HG02885 (cell line): ENCODE measurements at regions not wholly inside any gene's neighbourhood (a gene's known extent, or its start where the extent isn't known, plus 50 kb on each side); places are given as distances from the start of the nearest gene placed in this dataset.

Experiments
- ATAC-seq: cut with Tn5 transposase; IDR thresholded peaks from one replicate; pipeline ENCODE4 v1.9.1; 2021; ENCODE audit warnings: mild to moderate bottlenecking; ENCODE audit not compliant: unreplicated experiment, poor library complexity

DNA sequence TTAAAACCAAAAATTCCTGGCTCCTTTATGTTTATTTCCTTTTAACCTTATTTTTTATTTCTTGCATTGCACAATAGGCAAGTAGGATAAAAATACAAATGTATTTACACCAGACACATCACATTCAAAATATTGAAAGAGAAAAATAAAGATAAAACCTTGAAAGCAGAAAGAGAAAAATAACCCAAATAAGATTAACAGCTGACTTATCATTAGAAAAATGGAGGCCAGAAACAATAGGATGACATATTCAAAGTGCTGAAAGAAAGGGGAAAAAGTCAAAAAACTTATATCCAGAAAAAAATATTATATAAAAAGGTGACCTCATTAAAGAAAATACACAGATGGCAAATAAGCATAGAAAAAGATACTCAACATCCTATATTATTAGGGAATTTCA lies 459.4 kb downstream of the NUF2 start:
- ATAC-seq, result no peak

DNA sequence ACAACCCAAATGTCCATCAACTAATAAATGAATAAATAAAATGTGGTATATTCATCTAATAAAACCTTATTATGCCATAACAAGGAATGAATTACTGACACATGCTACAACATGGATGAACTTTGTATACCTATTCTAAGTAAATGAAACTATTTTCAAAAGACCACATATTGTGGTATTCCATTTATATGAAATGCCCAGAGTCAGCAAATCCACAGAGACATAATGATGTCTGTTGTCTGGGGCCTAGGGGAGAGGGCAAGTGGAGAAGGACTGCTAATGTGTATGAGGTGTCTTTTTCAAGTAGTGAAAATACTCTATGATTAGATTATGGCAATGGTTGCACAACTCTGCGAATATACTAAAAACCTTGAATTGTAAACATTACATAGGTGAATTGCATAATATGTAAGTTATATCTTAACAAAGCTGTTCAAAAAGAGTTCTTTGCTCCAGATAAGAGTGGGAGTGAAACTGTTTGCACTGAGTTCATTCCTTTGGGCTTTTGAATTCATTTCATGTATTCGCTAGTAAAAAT lies 464.2 kb downstream of the NUF2 start:
- no peak for ATAC-seq

DNA sequence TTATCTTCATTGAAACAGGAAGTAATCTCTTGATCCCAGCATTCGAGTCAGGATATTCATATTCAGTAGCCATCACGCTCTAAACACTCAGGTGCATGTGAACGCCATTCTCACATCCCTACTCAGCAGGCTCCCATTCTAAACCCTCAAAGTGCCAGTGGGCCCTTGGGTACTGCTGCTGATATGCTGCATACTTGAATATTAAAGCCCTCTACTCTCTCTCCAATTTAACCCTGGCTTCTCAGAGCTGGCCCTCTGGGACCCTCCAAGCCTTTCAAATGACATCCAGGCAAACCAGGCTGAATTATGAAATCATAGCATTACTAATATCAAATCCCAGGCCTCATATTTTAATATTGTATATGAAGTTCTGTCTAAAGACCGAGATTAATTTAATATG lies 468.2 kb downstream of the NUF2 start:
- ATAC-seq, result no peak

DNA sequence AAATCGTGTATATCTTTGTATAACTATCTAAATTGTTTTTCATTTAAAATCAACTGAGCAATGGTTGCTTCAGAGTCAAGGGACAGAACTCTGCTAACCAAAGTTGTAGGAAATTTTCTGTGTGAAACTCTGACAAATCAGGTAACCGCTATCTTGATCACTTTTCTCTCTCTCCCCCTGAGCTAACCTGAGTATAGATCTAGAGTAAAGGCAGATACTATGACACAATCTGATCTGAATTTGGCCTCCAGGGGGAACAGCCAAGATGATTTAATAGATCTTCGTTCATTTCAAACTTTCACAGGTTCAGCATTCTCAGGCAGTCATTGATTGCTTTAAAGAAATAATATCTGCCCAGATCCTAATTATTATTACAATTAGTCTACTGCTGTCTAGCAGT lies 472.8 kb downstream of the NUF2 start:
- no peak for ATAC-seq

DNA sequence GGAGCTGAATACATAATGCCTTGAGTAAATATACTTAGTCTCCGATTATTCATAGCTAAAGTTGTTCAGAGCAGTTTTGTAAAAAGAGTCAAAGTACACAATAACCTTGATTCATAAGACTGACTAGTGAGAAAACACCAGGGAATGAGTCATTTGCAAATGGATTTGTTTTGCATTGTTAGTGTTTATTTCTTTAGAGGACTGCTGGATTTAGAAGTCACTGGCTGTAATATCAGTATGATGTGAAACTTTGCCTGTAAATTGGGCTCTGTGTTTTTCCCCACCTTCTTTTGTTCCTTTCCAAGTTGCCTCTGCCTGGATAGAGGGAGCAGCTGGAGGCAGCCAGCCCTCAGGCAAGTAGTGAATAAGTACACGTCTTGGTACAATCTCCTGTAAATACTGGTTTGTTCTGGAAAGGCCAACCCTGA lies 474.7 kb downstream of the NUF2 start:
- no peak for ATAC-seq

DNA sequence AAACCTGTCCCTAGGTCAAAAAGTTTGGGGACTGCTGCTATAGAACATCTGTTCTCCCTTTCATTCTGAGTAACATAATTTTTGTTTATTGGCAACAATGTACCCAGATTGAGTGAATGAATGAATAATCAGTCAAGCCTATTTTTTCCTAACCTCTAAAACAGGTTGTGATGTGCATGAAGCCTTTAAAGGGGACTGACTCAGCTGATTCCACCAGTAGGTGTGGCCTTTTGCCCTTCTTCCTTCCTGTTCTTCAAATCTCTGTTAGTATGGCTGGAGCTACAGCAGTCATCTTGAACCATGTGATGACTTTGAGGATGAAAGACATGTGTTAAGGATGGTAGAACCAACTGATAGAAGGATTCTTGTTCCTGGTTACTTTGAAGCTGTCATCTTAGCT lies 476.1 kb downstream of the NUF2 start:
- ATAC-seq, result no peak

DNA sequence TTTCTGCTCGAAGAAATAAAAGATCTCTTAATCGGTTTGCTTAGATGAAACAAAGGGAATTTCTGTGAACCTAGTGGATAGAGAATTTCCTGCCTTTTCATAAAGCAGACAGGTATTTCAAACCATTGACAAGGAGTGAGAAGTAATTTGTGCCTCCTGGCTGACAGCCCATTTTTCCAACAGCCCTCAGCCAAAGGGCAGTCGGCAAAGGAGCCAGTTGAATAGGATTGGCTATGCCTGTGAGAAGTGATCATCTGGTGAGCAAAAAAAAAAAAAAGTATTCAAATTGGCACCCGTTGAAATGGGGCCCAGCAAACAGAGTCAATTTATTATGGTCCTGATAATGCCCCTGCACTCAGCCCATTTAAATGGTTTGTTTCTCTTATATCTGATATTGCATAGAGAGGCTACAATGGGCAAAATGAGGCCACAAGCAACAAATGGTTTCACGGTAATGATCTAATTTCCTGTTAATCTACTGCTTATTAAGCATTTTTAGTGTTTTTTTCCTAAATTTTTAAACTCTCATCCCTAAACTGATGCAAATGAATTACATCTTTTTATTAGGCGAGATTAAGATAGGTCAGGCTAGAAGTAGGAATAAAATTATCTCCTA lies 477.5 kb downstream of the NUF2 start:
- no peak for ATAC-seq

DNA sequence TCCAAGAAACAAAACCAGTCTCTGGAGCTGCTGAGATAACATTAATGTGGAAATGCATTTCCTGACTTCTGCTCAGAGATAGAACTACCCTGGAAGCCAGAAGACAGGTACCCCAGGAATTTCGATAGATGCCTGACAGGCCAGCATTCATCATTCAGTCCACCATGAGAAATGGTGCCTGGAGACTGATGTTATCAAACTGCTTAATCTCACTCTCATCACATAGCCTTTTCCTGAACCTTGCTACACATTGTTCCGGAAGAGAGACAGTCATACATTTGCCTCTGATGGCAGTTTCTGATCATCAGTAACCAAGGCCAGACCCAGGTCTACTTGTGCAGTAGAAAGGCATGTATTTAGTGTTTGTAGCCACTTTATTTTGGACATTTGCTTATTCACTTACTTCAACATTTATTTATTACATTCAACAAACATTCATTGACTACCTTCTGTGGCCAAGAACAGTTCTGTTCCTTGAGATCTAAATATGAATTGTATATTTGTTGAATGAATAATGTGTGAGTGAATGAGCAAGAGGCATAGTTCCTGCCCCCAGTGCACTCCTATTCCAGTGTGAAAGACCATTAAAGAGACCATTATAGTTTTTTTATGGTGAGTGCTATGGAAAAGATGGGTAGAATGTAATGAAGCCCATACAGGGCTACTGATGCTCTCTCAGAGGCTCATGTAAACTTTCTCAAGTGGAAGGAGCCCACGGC lies 485.7 kb downstream of the NUF2 start:
- ATAC-seq, result no peak

DNA sequence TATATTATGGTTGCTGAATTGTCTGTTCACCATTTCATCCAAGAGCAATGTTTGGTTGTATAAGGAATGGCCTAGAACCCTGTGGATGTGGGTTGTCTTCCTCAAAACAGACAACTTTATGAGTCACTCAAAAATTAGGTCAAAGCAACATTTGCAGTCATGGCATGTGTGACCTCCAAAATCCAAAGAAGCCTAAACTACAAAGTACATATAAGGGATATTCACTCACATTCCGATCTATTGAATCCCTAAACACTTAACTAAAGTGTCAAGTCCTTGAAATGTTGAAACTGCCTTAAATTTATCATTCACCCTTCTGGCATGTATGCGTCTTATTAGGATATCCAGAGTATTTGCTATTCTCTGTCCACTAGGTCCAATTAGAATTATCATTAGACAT lies 491.5 kb downstream of the NUF2 start:
- ATAC-seq, result no peak

DNA sequence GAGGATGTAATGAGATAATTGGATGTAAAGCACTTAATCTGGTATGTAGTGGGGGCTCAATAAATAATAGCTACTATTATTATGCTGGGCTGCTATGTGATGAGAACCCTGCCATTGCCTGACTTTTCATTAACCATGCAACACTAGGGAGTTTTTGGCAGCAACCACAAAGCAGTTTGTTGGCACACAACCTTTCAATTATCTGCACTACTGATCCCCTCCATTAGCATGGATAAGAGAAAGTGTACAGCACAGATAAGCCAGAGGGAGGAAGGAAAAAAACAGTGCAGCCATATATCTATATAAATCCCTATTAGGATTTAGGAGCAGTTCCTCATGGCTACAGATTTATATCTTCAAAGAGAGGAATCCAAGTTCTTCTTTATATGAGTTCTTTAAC lies 498.5 kb downstream of the NUF2 start:
- no peak for ATAC-seq

DNA sequence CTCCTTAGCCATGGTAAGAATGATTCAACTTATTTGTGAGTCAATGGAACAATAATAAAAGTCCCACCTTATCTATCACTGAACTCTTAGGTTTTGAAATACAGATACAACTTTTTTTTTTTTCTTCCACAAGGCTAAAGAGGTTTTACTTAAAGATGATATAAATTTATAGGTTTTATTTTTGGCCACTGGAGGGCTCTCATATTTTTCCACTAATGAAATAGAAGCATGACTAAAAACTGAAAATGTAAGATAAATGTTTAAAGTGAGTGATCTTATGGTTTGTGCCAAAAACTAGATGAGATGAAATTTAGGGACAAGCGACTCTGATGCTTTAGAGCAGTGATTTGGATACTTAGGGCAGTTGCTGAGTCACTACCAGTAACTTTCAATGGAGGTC lies 499.0 kb downstream of the NUF2 start:
- no peak for ATAC-seq

DNA sequence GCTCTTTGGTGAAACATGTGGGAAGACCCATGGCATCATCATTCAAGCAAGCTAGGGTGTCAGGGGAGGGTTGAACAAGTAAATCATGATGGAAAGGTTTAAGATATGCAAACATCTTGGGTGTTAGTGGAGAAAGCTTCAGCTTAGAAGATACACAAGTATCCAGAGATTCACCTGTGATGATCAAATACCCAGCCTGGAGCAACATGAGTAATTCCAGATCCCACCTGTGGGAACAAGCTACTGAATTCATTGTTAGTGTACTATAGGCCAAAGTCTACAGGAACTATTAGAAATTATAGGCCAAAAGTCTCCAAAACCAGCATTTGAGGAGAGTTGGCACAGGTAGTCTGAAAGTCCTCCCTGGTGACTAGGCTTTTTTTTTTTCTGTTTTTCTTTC lies 499.9 kb downstream of the NUF2 start:
- no peak for ATAC-seq

DNA sequence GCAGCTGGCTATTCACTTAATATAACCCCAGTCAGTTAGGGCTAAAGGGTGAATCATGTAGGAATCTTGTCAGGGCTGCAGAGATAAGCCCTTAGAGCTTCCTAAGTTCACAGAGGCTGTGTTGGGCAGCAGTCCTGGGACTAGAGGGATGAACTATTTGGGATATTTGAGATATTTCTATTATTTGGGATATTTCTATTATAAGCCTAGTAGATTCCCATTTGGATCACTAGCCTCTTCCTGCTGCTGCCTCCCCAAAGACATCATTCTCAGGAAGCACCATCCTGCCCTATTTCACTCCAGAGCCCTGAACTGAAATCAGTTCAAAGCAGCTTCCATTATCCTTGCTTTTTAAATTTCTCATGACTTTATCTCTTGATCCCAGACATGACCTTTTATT lies 501.3 kb downstream of the NUF2 start:
- no peak for ATAC-seq

DNA sequence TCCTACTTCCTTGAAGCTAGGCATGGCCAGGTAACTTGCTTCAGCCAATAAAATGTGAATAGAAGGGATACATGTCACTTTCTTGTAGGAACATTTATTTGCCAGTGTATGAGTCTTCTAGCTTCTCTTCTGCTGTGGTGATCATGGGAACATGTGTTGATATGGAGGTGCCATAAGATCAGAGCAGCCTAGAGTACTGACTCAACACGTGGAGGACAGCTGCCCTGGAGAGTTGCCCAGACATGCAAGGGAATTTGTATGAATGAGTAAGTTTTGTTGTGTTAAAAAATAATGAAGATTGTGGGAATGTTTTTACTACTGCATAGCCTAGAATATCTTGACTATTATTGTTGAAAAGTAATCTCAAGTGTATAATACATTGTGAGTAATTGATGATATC lies 502.3 kb downstream of the NUF2 start:
- no peak for ATAC-seq

DNA sequence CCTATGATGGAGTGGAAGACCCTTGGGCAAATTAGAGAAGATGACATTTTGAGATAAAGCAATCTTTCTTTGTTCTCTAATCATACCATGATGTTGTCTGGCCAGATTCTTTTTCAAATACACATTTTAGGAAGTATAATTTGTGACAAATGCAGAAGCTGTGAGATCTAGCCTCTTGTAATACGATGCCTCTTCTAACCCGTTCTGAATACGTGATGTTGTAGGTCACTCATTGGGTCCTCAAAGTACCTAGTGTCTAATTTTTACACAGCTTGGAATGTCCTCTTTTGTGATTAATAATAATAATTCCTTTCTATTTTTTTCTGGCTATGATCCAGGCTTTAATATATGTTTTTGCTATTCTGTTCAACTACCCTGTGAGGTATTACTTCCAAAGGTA lies 502.7 kb downstream of the NUF2 start:
- no peak for ATAC-seq

DNA sequence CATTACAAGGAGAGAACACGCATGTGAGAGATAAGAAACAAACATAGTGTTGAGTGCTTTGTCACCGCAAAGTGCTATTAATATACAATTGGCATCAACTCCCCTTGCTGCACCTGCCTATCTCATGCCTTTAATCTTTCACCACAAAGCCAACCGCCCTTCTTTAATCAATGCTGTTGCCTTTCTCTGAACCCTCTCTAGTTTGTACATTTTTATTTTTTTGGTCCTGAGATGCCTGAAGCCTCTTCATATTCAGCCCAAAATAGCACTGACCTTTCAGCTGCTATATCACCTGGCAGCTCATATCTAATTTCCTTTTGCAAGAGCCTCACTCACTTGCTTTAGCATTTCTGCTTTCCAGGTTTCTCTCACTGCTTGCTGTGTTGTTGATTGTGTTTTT lies 504.7 kb downstream of the NUF2 start:
- ATAC-seq, result no peak

DNA sequence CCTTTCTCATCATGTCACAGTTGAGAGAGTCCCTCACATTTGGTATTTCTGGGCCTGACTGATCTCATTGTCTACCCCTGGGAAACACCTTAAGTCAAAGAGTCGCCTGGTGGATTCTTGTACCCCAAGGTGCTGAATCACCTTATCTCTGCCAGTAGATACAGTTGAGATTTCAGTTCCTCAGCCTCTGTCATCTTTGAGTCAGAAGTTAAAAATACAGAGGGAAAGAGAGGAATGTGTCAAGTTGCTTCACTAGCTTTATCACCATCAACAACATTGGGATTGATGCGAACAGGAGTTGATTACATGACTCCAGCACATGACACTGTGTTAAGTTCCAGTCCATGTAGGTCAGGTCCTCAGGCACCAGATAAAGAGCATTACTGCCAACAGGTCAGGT lies 513.0 kb downstream of the NUF2 start:
- ATAC-seq, result no peak

DNA sequence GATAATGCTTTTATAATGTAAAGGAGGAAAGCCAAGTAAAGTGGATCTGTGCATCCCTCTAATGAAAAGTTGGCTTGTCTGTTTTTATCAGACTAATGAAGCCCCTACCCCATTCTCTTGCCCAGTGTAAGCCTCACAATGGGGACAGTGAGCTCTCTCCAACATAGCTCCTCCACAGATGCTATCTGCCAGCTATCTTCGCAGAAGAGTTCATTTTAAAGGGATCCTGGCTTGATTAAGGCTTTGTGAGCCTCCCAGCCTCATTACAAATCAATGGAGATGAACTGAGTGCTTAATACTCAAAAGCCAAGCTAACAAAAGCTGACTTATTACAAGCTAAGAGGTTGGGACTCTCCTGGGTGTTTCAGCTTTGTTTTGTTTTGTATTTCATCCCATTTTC lies 514.7 kb downstream of the NUF2 start:
- ATAC-seq, result no peak

DNA sequence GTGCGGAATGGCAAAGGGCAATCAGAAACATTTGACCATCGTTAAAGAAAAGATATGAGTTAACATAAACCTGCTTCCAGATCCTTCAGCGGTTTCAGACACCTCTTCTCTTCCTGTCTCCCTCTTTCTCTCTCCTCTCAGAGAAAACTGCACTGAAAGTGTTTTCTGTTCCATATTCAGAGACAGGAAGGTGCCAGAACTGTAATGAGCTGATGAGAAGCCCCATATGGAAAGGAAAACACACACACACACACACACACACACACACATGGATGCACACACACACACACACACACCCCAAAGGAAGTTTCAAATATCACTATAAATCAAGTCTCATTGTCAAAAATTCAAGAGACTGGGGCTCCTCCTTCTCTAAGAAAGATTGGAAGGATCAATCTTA lies 515.5 kb downstream of the NUF2 start:
- no peak for ATAC-seq

DNA sequence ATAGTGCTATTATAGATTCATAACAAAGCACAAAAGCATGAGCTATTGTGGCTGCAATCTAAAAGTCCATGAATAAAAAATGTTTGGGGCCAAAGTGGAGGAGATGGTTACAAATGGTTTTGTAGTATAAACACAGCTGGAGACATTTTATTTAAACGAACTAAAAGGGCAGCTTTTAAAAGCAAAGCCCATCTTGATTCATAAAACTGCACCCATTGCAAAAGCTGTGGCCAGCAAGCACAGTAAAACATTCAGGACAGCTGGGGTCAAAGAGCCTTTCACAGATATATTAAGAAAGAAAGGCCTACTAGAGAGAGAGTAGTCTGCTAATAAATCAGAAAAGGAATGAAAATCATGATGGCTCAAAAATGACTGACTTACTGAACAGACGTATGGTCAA lies 520.8 kb downstream of the NUF2 start:
- no peak for ATAC-seq

DNA sequence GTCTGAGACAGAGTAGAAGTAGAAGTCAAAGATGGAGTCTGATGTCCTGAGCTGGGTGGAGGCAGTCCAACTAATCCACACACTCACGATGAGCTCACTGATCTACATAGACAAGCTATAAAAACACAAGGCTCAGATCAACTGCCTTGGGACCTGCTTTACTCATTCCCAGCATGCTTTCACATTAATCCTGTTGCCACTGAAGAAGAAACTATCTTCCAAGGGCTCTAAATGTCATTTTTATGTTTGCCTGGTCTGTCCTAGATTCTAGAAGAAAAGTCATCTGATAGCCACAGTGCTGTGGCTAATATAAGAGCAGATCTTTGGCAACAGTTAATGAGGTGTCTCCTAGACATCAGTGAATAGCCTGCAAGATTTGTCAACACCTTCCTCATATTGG lies 522.7 kb downstream of the NUF2 start:
- no peak for ATAC-seq

DNA sequence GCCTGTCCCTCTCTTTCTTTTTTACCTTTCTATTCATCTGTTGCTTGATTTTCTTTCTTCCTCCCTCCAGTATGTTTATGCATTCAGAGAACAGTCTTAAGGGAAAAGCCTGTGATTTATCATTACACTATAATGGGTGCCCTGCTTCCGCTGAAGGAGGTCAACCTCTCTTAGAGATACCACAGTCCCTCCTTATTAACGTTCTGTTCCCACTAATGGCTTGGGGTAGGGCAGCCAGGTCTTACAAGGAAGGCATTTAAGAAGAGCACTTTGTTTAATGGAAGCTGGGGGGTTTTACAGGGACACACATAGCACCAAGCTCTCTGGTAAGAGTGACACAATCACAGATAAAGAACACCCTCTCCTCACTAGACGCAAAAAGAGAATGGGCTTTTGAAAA lies 523.5 kb downstream of the NUF2 start:
- ATAC-seq, result no peak
